HG03439 (cell line): ENCODE measurements at regions not wholly inside any gene's neighbourhood (a gene's known extent, or its start where the extent isn't known, plus 50 kb on each side); places are given as distances from the start of the nearest gene placed in this dataset.
A peak's percentile ranks its signal among the peaks of the same experiment; 100 is the strongest.
"Not testable (repeated sequence)": the region's sequence is repeated elsewhere in the genome, so short reads cannot be mapped to it uniquely, and the experiment has no call there.

Source experiments
- ATAC-seq: cut with Tn5 transposase; IDR thresholded peaks from one replicate; pipeline ENCODE4 v1.9.1; 2021; ENCODE audit warnings: mild to moderate bottlenecking, moderate library complexity; ENCODE audit not compliant: unreplicated experiment

- no peak for ATAC-seq
Observed at GRCh38 chr9:82052081-82052480, 63.5 kb downstream of the SPATA31D1 start.

GRCh38 chr9:82054264-82055015, 65.9 kb downstream of the SPATA31D1 start:
- no peak for ATAC-seq

GRCh38 chr9:82057805-82058204, 69.2 kb downstream of the SPATA31D1 start:
- no peak for ATAC-seq

- not testable (repeated sequence) for ATAC-seq
Observed at GRCh38 chr9:82061801-82062200, 73.2 kb downstream of the SPATA31D1 start.

- ATAC-seq: no peak
Observed at GRCh38 chr9:82062245-82062644, 73.7 kb downstream of the SPATA31D1 start.

GRCh38 chr9:82073551-82074543, 85.3 kb downstream of the SPATA31D1 start:
- no peak for ATAC-seq

GRCh38 chr9:82080265-82080664, 91.7 kb downstream of the SPATA31D1 start:
- no peak for ATAC-seq

- no peak for ATAC-seq
Observed at GRCh38 chr9:82081496-82081895, 92.9 kb downstream of the SPATA31D1 start.

GRCh38 chr9:82082563-82082962, 94.0 kb downstream of the SPATA31D1 start:
- no peak for ATAC-seq

GRCh38 chr9:82088591-82088990, 100.0 kb downstream of the SPATA31D1 start:
- ATAC-seq: no peak

GRCh38 chr9:82090046-82090445, 101.5 kb downstream of the SPATA31D1 start:
- no peak for ATAC-seq

- no peak for ATAC-seq
Observed at GRCh38 chr9:82091100-82091499, 102.5 kb downstream of the SPATA31D1 start.

GRCh38 chr9:82091610-82092009, 103.0 kb downstream of the SPATA31D1 start:
- ATAC-seq: peak; percentile 60

- no peak for ATAC-seq
Observed at GRCh38 chr9:82101475-82101874, 112.9 kb downstream of the SPATA31D1 start.

- no peak for ATAC-seq
Observed at GRCh38 chr9:82104252-82104651, 115.7 kb downstream of the SPATA31D1 start.

GRCh38 chr9:82105729-82106128, 117.2 kb downstream of the SPATA31D1 start:
- ATAC-seq: no peak

GRCh38 chr9:82106536-82106935, 118.0 kb downstream of the SPATA31D1 start:
- ATAC-seq: no peak

- ATAC-seq: no peak
Observed at GRCh38 chr9:82108474-82108873, 119.9 kb downstream of the SPATA31D1 start.

GRCh38 chr9:82108941-82109340, 120.4 kb downstream of the SPATA31D1 start:
- ATAC-seq: no peak

GRCh38 chr9:82109626-82110025, 121.1 kb downstream of the SPATA31D1 start:
- ATAC-seq: no peak

- ATAC-seq: no peak
Observed at GRCh38 chr9:82110881-82111280, 122.3 kb downstream of the SPATA31D1 start.

GRCh38 chr9:82115331-82115730, 126.8 kb downstream of the SPATA31D1 start:
- ATAC-seq: no peak
